Testis (tissue), 2 donors: ENCODE measurements at regions not wholly inside any gene's neighbourhood (a gene's known extent, or its start where the extent isn't known, plus 50 kb on each side); places are given as distances from the start of the nearest gene placed in this dataset.

ENCODE experiments used
- DNase-seq: peaks from one replicate; pipeline ENCODE4 v3.0.0-alpha.2; 2019
- H3K27ac ChIP-seq, 2 donors: fragments of 200-600 bp; sonication (generic); one replicate each; pipeline ENCODE4 v1.5.1; 2019
- H3K27me3 ChIP-seq: fragments of 200-600 bp; sonication (generic); one replicate; pipeline ENCODE4 v1.5.1; 2019
- H3K36me3 ChIP-seq: fragments of 200-600 bp; sonication (generic); one replicate; pipeline ENCODE4 v1.5.1; 2017; ENCODE audit warnings: low read depth; ENCODE audit errors: missing control alignments
- H3K4me1 ChIP-seq: fragments of 200-600 bp; sonication (generic); one replicate; pipeline ENCODE4 v1.5.1; 2019
- H3K4me3 ChIP-seq, 2 donors: fragments of 200-600 bp; sonication (generic); one replicate each; pipeline ENCODE4 v1.5.1; 2017 to 2019
- H3K9me3 ChIP-seq: fragments of 200-600 bp; sonication (generic); one replicate; pipeline ENCODE4 v1.5.1; 2017
- CTCF ChIP-seq, 3 experiments: fragments of 450-650 bp in 2 of 3; fragments of 200-600 bp in 1 of 3; sonication (generic) in 1 of 3; IDR thresholded peaks; one replicate each; pipeline ENCODE4 v1.5.1; 2016 to 2019; ENCODE audit warnings: antibody characterized with exemption in 3 of 3, mild to moderate bottlenecking in 2 of 3, moderate library complexity in 1 of 3
- POLR2A ChIP-seq: fragments of 450-650 bp; IDR thresholded peaks from one replicate; pipeline ENCODE4 v1.6.1; 2017; ENCODE audit warnings: antibody characterized with exemption, mild to moderate bottlenecking, moderate library complexity
- WGBS, 2 donors: methylation state at CpG; one replicate each; pipeline ENCODE4 v1.1.5; 2018; 5-methylcytosine and 5-hydroxymethylcytosine counted together
- intact Hi-C: fragments of 100-400 bp; cut with DNase I; formaldehyde crosslinking; loops from one replicate; pipeline ENCODE4 v1.15.1; 2023; ENCODE audit warnings: low total_unique reads

GRCh38 chr3:110593749-110594148, 477.9 kb upstream of the NECTIN3 start:
- Histone ChIP-seq H3K4me1 (no peaks in the 10 kb centered on the region), H3K9me3 (no peaks in the 10 kb centered on the region), H3K27ac (no peak overlapping the region), H3K27me3 (no peaks in the 10 kb centered on the region), H3K4me3 (no peak overlapping the region), H3K36me3 (no peaks in the 10 kb centered on the region)
- no peak for DNase-seq
- TF ChIP-seq CTCF (IDR thresholded peaks at IDR 0.05) (no peak), POLR2A (no peak)
- intact Hi-C loops: no loop called here

- no peak for TF ChIP-seq POLR2A
- no peak for TF ChIP-seq CTCF (IDR thresholded peaks at IDR 0.05)
- Histone ChIP-seq H3K27ac (no peak overlapping the region), H3K36me3 (no peaks in the 10 kb centered on the region), H3K27me3 (no peaks in the 10 kb centered on the region), H3K4me3 (no peak overlapping the region), H3K9me3 (no peaks in the 10 kb centered on the region), H3K4me1 (no peaks in the 10 kb centered on the region)
- no peak for DNase-seq
- intact Hi-C loops: no loop called here
These were observed 472.6 kb upstream of the NECTIN3 start for GRCh38 chr3:110598847-110599490.

- DNase-seq: no peak
- intact Hi-C loops: no loop called here
- no peaks in the 10 kb centered on the region for H3K27me3 ChIP-seq
- TF ChIP-seq POLR2A (no peak), CTCF (IDR thresholded peaks at IDR 0.05) (no peak)
- no peaks in the 10 kb centered on the region for H3K4me1 ChIP-seq
- H3K36me3 ChIP-seq: no peaks in the 10 kb centered on the region
- H3K27ac ChIP-seq: no peak overlapping the region
- no peak overlapping the region for H3K4me3 ChIP-seq
- H3K9me3 ChIP-seq: no peaks in the 10 kb centered on the region
These were observed 463.1 kb upstream of the NECTIN3 start for GRCh38 chr3:110608566-110608965.

GRCh38 chr3:110612045-110612444, 459.6 kb upstream of the NECTIN3 start:
- H3K4me3 ChIP-seq: no peak overlapping the region
- no peak for DNase-seq
- TF ChIP-seq CTCF (IDR thresholded peaks at IDR 0.05): no peak
- no peak for TF ChIP-seq POLR2A
- no peak overlapping the region for H3K27ac ChIP-seq
- H3K27me3 ChIP-seq: no peaks in the 10 kb centered on the region
- H3K9me3 ChIP-seq: no peaks in the 10 kb centered on the region
- 87 to 91% methylated on average over 4 of the region's 4 CpGs for WGBS, 2 donors
- intact Hi-C loops: no loop called here
- H3K4me1 ChIP-seq: no peaks in the 10 kb centered on the region
- H3K36me3 ChIP-seq: no peaks in the 10 kb centered on the region

- no peak for DNase-seq
- no peaks in the 10 kb centered on the region for H3K27me3 ChIP-seq
- no peaks in the 10 kb centered on the region for H3K4me1 ChIP-seq
- TF ChIP-seq CTCF (IDR thresholded peaks at IDR 0.05) (no peak), POLR2A (no peak)
- H3K9me3 ChIP-seq: no peaks in the 10 kb centered on the region
- WGBS, 2 donors: 52 to 61% methylated on average over 2 of the region's 2 CpGs
- no peaks in the 10 kb centered on the region for H3K36me3 ChIP-seq
- no peak overlapping the region for H3K27ac ChIP-seq
- no peak overlapping the region for H3K4me3 ChIP-seq
- intact Hi-C loops: no loop called here
These were observed 457.4 kb upstream of the NECTIN3 start for GRCh38 chr3:110614186-110614585.
